GM12892 (cell line): ENCODE measurements at regions not wholly inside any gene's neighbourhood (a gene's known extent, or its start where the extent isn't known, plus 50 kb on each side); places are given as distances from the start of the nearest gene placed in this dataset.

Experiments
- POLR2A ChIP-seq: IDR thresholded peaks from 2 replicates; pipeline ENCODE4 v1.6.1; 2011; ENCODE audit warnings: low read depth, low read length, control low read depth
- POLR2AphosphoS5 ChIP-seq: IDR thresholded peaks from 2 replicates; pipeline ENCODE4 v1.6.1; 2011; ENCODE audit warnings: low read depth, low read length, control low read depth

DNA sequence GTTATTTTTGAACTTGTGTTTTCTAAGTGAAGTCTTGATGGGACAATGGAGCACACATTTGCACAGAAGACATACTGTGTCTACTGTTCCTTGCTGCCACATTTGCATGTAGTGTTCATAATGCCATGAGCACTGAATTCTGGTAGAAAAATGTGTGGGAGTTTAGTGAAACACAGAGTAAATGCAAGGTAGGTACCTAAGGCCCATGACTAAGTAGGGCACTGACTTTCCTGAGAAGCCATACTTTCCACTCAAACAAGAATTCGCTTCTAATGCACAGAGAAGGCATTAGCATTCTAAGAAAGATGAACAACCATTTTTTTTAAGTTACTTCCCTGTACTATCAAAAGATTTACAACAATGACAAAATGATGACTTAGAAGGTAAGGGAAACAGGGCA, 282.2 kb downstream of the MAN2A1 start:
- TF ChIP-seq POLR2AphosphoS5, result no peak
- no peak for TF ChIP-seq POLR2A
